ENCODE measurements at regions not wholly inside any gene's neighbourhood (a gene's known extent, or its start where the extent isn't known, plus 50 kb on each side); places are given as distances from the start of the nearest gene placed in this dataset.

DNA sequence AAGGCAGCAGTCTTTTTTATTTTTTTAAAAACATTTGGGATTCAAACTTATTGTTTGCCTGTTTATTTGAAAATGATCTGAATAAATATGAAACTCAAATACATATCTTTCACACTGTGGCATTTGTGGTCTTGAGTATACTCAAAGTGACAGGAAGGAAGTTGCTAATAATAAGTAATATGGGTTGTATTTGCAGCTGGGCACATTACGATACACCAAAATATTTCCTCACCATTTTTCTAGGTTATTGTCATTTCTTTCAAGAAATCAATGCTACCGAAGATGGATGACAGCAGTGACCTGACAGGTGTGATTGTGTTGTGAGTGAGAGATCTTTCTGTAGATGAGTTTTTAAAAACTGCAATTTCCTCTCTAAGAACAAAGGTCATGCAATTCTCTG is 665.7 kb downstream of the CDH8 start:
- Histone ChIP-seq H3K9me3 (ENCODE audit: control insufficient read depth in 3 of 3, low read length in 3 of 3) (no peaks in the 10 kb centered on the region), H3K36me3 (ENCODE audit: control insufficient read depth in 3 of 3, insufficient read depth in 3 of 3, low read length in 3 of 3) (no peaks in the 10 kb centered on the region), H3K27me3 (ENCODE audit: control insufficient read depth in 3 of 3, insufficient read depth in 3 of 3, low read length in 3 of 3) (no peaks in the 10 kb centered on the region), H3K27ac (ENCODE audit: low read depth, low read length) (no peak overlapping the region), H3K9ac (ENCODE audit: low read depth in 1 of 3, low read length in 3 of 3) (no peak overlapping the region), H3K4me1 (ENCODE audit: control insufficient read depth in 3 of 3, insufficient read depth in 3 of 3, low read length in 3 of 3) (no peaks in the 10 kb centered on the region), H3K4me3 (ENCODE audit: low read length in 3 of 3) (no peak overlapping the region)

DNA sequence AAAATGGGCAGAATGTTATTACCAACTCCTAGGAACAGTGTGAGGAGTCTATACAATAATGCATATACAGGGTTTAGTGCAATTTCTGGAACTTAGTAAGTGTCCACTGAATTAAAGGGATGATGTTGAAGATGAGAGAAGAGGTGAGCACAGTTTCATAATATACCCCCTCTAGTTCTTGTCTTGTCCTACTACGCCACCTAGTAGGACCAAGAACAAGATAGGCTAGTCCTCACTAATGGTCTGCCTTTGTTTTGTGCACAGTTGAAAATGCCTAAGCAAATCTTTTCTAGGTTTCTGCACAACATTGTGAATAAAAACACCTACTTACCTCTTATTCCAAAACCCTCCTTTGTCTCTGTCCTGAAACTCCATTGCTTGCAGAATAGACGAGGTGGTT is 670.2 kb downstream of the CDH8 start:
- no peaks in the 10 kb centered on the region for H3K27me3 ChIP-seq (ENCODE audit: control insufficient read depth in 3 of 3, insufficient read depth in 3 of 3, low read length in 3 of 3)
- no peak overlapping the region for H3K9ac ChIP-seq (ENCODE audit: low read depth in 1 of 3, low read length in 3 of 3)
- no peaks in the 10 kb centered on the region for H3K4me1 ChIP-seq (ENCODE audit: control insufficient read depth in 3 of 3, insufficient read depth in 3 of 3, low read length in 3 of 3)
- H3K27ac ChIP-seq (ENCODE audit: low read depth, low read length) = no peak overlapping the region
- no peaks in the 10 kb centered on the region for H3K9me3 ChIP-seq (ENCODE audit: control insufficient read depth in 3 of 3, low read length in 3 of 3)
- no peak overlapping the region for H3K4me3 ChIP-seq (ENCODE audit: low read length in 3 of 3)
- H3K36me3 ChIP-seq (ENCODE audit: control insufficient read depth in 3 of 3, insufficient read depth in 3 of 3, low read length in 3 of 3) = no peaks in the 10 kb centered on the region

DNA sequence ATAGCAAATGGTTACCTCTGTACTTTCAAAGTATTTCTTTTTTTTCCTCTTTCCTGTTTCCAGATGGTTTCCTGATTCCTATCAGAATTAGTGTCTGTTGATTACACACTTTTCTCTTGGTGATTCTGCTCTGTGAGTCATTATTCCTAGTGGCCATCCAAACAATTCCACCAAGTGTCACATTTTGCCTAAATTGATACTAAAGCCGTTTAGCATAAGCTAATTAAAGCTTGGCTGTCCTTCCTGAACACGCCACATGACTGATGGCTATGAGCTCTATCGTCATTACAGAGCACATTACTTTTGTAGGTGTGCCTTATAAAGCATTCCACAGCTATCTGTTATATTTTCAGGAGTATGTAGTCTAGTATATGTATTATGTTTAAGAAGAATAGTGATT is 671.2 kb downstream of the CDH8 start:
- Histone ChIP-seq H3K9ac (ENCODE audit: low read depth in 1 of 3, low read length in 3 of 3) (no peak overlapping the region), H3K9me3 (ENCODE audit: control insufficient read depth in 3 of 3, low read length in 3 of 3) (no peaks in the 10 kb centered on the region), H3K4me1 (ENCODE audit: control insufficient read depth in 3 of 3, insufficient read depth in 3 of 3, low read length in 3 of 3) (no peaks in the 10 kb centered on the region), H3K36me3 (ENCODE audit: control insufficient read depth in 3 of 3, insufficient read depth in 3 of 3, low read length in 3 of 3) (no peaks in the 10 kb centered on the region), H3K27me3 (ENCODE audit: control insufficient read depth in 3 of 3, insufficient read depth in 3 of 3, low read length in 3 of 3) (no peaks in the 10 kb centered on the region), H3K27ac (ENCODE audit: low read depth, low read length) (no peak overlapping the region), H3K4me3 (ENCODE audit: low read length in 3 of 3) (no peak overlapping the region)

DNA sequence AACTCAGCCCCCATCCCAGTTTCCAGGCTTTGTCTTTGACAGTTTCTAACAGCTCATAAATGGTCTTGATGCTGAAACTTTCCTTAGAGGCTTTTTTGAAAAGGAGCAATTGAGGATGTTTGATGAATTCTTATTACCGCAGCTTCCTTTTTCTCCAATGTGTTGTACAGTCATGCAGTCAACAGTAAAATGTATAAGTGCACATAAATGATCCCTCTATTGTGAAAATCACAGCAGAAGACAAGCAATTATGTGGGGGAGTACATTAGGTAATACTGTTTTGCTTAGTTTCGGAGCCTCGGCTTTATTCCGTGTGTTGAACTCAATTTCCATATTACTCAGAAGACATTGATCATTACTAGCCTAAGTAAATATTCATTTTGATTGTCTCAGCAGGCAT is 673.7 kb downstream of the CDH8 start:
- no peak overlapping the region for H3K4me3 ChIP-seq (ENCODE audit: low read length in 3 of 3)
- no peak overlapping the region for H3K27ac ChIP-seq (ENCODE audit: low read depth, low read length)
- H3K9ac ChIP-seq (ENCODE audit: low read depth in 1 of 3, low read length in 3 of 3) = no peak overlapping the region
- no peaks in the 10 kb centered on the region for H3K27me3 ChIP-seq (ENCODE audit: control insufficient read depth in 3 of 3, insufficient read depth in 3 of 3, low read length in 3 of 3)
- no peaks in the 10 kb centered on the region for H3K4me1 ChIP-seq (ENCODE audit: control insufficient read depth in 3 of 3, insufficient read depth in 3 of 3, low read length in 3 of 3)
- no peaks in the 10 kb centered on the region for H3K36me3 ChIP-seq (ENCODE audit: control insufficient read depth in 3 of 3, insufficient read depth in 3 of 3, low read length in 3 of 3)
- no peaks in the 10 kb centered on the region for H3K9me3 ChIP-seq (ENCODE audit: control insufficient read depth in 3 of 3, low read length in 3 of 3)

DNA sequence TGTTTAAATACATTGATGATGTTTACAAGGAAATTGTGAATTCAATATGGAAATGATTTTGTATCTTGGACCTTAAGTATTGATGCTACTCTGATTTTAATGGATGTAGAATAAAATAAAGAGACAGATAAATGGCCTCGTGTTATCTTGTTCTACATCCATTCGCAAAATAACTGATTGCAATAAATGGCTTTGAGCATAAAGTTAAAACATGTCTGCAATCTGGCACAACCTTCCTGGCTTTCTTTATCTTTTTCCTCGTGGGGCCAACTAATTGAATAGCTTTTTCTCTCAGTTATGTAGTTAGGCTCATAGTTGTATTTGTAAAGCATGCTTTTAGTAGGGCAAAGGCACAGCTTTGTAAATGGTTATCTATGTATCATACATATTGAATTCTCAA is 691.4 kb downstream of the CDH8 start:
- Histone ChIP-seq H3K9me3 (ENCODE audit: control insufficient read depth in 3 of 3, low read length in 3 of 3) (no peaks in the 10 kb centered on the region), H3K27ac (ENCODE audit: low read depth, low read length) (no peak overlapping the region), H3K9ac (ENCODE audit: low read depth in 1 of 3, low read length in 3 of 3) (no peak overlapping the region), H3K27me3 (ENCODE audit: control insufficient read depth in 3 of 3, insufficient read depth in 3 of 3, low read length in 3 of 3) (no peaks in the 10 kb centered on the region), H3K36me3 (ENCODE audit: control insufficient read depth in 3 of 3, insufficient read depth in 3 of 3, low read length in 3 of 3) (no peaks in the 10 kb centered on the region), H3K4me1 (ENCODE audit: control insufficient read depth in 3 of 3, insufficient read depth in 3 of 3, low read length in 3 of 3) (no peaks in the 10 kb centered on the region), H3K4me3 (ENCODE audit: low read length in 3 of 3) (no peak overlapping the region)

DNA sequence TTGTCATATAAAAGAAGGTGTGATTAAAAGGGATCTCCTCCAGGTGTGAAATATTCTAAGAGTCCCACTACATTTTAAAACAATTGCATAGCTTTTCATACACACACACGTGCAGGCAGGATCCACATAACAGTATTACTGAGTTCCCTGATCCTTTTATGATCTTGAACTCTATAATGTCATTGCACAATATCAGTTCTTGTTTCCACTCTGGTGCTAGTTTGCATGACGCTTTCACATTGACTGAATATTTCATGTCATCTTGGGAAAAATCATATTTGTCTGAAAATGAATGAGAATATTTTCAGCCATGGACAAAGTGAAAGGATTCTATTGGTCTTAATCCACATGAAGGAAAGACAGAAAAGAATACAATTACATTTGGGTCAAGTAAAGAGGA is 703.8 kb downstream of the CDH8 start:
- Histone ChIP-seq H3K4me1 (ENCODE audit: control insufficient read depth in 3 of 3, insufficient read depth in 3 of 3, low read length in 3 of 3) (no peaks in the 10 kb centered on the region), H3K9ac (ENCODE audit: low read depth in 1 of 3, low read length in 3 of 3) (no peak overlapping the region), H3K9me3 (ENCODE audit: control insufficient read depth in 3 of 3, low read length in 3 of 3) (no peaks in the 10 kb centered on the region), H3K27me3 (ENCODE audit: control insufficient read depth in 3 of 3, insufficient read depth in 3 of 3, low read length in 3 of 3) (no peaks in the 10 kb centered on the region), H3K36me3 (ENCODE audit: control insufficient read depth in 3 of 3, insufficient read depth in 3 of 3, low read length in 3 of 3) (no peaks in the 10 kb centered on the region), H3K4me3 (ENCODE audit: low read length in 3 of 3) (no peak overlapping the region), H3K27ac (ENCODE audit: low read depth, low read length) (no peak overlapping the region)

DNA sequence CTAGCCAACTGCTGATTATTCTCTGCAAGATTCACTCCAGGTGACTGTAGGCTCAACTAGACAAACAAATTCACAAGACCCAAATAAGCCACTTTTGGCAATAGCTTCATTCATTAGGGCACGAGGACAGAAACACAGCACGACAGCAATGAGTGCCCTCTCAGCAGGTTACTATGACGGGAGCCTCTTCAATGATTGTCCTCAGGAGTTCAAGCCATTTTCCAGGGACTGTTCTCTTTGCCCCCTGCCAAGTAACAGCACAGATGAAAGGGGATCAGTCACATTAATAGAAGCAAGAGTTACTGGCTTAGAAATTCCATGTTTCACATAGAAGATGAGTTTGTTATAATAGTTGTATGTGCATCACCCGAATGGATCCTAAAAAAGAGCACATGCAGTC is 712.2 kb downstream of the CDH8 start:
- no peak overlapping the region for H3K4me3 ChIP-seq (ENCODE audit: low read length in 3 of 3)
- H3K9ac ChIP-seq (ENCODE audit: low read depth in 1 of 3, low read length in 3 of 3) = no peak overlapping the region
- H3K9me3 ChIP-seq (ENCODE audit: control insufficient read depth in 3 of 3, low read length in 3 of 3) = peaks cover 0 to 2% (median 0%) of the 10 kb centered on the region in 3 donors
- no peak overlapping the region for H3K27ac ChIP-seq (ENCODE audit: low read depth, low read length)
- no peaks in the 10 kb centered on the region for H3K36me3 ChIP-seq (ENCODE audit: control insufficient read depth in 3 of 3, insufficient read depth in 3 of 3, low read length in 3 of 3)
- no peaks in the 10 kb centered on the region for H3K27me3 ChIP-seq (ENCODE audit: control insufficient read depth in 3 of 3, insufficient read depth in 3 of 3, low read length in 3 of 3)
- H3K4me1 ChIP-seq (ENCODE audit: control insufficient read depth in 3 of 3, insufficient read depth in 3 of 3, low read length in 3 of 3) = no peaks in the 10 kb centered on the region

DNA sequence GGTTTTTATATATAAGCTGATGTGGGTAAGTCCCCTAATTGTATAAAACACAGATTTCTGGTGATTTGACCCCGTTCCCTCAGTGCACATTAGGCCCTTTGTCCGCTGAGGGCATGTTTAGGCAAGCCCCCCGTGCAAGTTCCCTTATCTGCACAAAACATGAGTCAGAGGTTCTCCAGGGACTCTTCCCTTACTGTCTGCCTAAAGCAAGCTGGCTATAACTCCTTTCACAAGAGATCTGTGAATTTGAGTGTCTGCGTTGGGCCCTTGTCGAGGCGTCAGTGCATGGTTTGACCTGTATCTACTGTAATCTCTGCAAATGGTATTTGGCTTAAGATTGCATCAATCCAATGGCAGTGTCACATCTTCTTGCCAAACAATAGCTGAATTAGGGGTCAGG is 712.8 kb downstream of the CDH8 start:
- Histone ChIP-seq H3K27ac (ENCODE audit: low read depth, low read length) (no peak overlapping the region), H3K9ac (ENCODE audit: low read depth in 1 of 3, low read length in 3 of 3) (no peak overlapping the region), H3K4me3 (ENCODE audit: low read length in 3 of 3) (no peak overlapping the region), H3K27me3 (ENCODE audit: control insufficient read depth in 3 of 3, insufficient read depth in 3 of 3, low read length in 3 of 3) (no peaks in the 10 kb centered on the region), H3K9me3 (ENCODE audit: control insufficient read depth in 3 of 3, low read length in 3 of 3) (peaks cover 0 to 2% (median 0%) of the 10 kb centered on the region in 3 donors), H3K36me3 (ENCODE audit: control insufficient read depth in 3 of 3, insufficient read depth in 3 of 3, low read length in 3 of 3) (no peaks in the 10 kb centered on the region), H3K4me1 (ENCODE audit: control insufficient read depth in 3 of 3, insufficient read depth in 3 of 3, low read length in 3 of 3) (no peaks in the 10 kb centered on the region)

DNA sequence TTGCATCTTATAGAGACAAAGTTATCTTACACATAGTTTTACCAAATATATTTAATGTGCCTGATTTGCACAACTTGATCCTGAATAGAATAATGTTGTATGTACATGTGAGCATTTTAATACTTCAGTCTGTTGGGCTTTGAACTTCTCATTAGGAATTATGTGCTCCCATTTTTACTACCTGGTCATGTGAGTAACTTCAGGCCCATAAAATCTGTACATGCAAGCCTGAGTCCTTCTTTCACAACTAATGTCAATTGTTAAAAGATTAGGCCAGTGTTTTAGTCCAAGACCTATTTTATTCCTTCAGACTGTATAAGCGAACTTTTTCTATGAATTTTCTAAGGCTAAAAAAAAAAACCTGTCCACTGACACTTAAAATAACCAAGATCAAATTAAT is 715.4 kb downstream of the CDH8 start:
- no peaks in the 10 kb centered on the region for H3K27me3 ChIP-seq (ENCODE audit: control insufficient read depth in 3 of 3, insufficient read depth in 3 of 3, low read length in 3 of 3)
- H3K9me3 ChIP-seq (ENCODE audit: control insufficient read depth in 3 of 3, low read length in 3 of 3) = peaks cover 0 to 2% (median 0%) of the 10 kb centered on the region in 3 donors
- H3K27ac ChIP-seq (ENCODE audit: low read depth, low read length) = no peak overlapping the region
- no peak overlapping the region for H3K4me3 ChIP-seq (ENCODE audit: low read length in 3 of 3)
- H3K4me1 ChIP-seq (ENCODE audit: control insufficient read depth in 3 of 3, insufficient read depth in 3 of 3, low read length in 3 of 3) = no peaks in the 10 kb centered on the region
- H3K36me3 ChIP-seq (ENCODE audit: control insufficient read depth in 3 of 3, insufficient read depth in 3 of 3, low read length in 3 of 3) = no peaks in the 10 kb centered on the region
- H3K9ac ChIP-seq (ENCODE audit: low read depth in 1 of 3, low read length in 3 of 3) = no peak overlapping the region

DNA sequence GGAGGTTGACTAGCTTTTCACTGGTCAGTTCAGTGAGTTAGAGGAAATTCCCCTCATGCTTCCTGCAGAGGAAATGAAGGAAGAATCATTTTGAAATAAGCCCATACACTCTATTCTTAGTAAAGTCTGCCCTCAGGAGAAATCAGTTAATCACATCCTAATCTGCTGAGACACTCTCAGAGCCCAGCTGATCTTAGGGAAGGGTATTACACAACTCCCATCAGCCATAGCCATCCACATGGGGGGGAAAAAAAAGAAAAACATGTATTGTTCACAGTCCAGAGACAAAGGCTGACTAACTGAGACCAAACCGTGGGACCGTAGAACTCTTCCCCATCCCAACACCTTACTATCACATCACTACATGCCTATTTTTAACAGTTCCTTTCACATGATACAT is 722.3 kb downstream of the CDH8 start:
- no peaks in the 10 kb centered on the region for H3K4me1 ChIP-seq (ENCODE audit: control insufficient read depth in 3 of 3, insufficient read depth in 3 of 3, low read length in 3 of 3)
- no peaks in the 10 kb centered on the region for H3K9me3 ChIP-seq (ENCODE audit: control insufficient read depth in 3 of 3, low read length in 3 of 3)
- no peaks in the 10 kb centered on the region for H3K27me3 ChIP-seq (ENCODE audit: control insufficient read depth in 3 of 3, insufficient read depth in 3 of 3, low read length in 3 of 3)
- H3K27ac ChIP-seq (ENCODE audit: low read depth, low read length) = no peak overlapping the region
- H3K9ac ChIP-seq (ENCODE audit: low read depth in 1 of 3, low read length in 3 of 3) = no peak overlapping the region
- H3K36me3 ChIP-seq (ENCODE audit: control insufficient read depth in 3 of 3, insufficient read depth in 3 of 3, low read length in 3 of 3) = no peaks in the 10 kb centered on the region
- no peak overlapping the region for H3K4me3 ChIP-seq (ENCODE audit: low read length in 3 of 3)

DNA sequence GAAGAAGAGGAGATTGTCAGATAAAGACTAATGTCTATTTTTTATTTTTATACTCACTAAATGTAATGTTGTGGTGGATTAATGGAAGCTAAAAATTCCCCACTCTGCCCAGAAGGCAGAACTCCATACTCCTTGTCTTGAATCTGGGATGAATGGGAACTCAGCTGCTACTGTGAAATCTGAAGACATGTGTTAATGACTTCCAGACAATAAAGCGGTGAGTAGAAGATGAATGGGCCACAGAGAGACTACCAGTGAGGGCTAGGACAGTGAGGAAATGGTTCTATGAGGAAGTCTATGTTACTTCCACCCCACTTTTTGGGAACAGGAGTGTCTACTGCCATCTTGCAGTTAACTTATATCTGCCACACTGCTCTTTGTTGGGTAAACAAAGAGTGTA is 726.9 kb downstream of the CDH8 start:
- Histone ChIP-seq H3K9me3 (ENCODE audit: control insufficient read depth in 3 of 3, low read length in 3 of 3) (no peaks in the 10 kb centered on the region), H3K4me1 (ENCODE audit: control insufficient read depth in 3 of 3, insufficient read depth in 3 of 3, low read length in 3 of 3) (no peaks in the 10 kb centered on the region), H3K27me3 (ENCODE audit: control insufficient read depth in 3 of 3, insufficient read depth in 3 of 3, low read length in 3 of 3) (no peaks in the 10 kb centered on the region), H3K4me3 (ENCODE audit: low read length in 3 of 3) (no peak overlapping the region), H3K36me3 (ENCODE audit: control insufficient read depth in 3 of 3, insufficient read depth in 3 of 3, low read length in 3 of 3) (no peaks in the 10 kb centered on the region), H3K9ac (ENCODE audit: low read depth in 1 of 3, low read length in 3 of 3) (no peak overlapping the region), H3K27ac (ENCODE audit: low read depth, low read length) (no peak overlapping the region)
